ENCODE measurements at regions not wholly inside any gene's neighbourhood (a gene's known extent, or its start where the extent isn't known, plus 50 kb on each side); places are given as distances from the start of the nearest gene placed in this dataset.

DNA sequence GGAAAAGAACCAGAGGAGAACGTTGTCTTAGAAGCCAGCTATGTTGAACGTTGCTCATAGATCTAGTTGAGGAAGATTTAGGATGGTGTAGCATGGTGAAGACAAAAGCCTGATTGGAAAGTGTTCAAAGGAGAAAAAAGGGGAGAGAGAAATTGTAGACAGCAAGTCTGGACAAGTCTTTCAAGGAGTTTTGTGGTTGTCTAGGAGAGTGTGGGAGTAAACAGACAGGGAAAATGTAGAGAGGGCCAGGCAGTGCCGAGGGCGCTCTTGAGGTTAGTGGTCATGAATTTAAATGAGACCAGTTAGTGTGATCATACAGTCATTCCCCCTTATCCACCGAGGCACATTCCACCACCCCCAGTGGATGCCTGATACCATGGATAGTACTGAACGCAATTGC lies 167.5 kb upstream of the IL12A start:
- Histone ChIP-seq H3K9me3 (no peaks in the 10 kb centered on the region), H3K36me3 (no peaks in the 10 kb centered on the region), H3K27me3 (no peaks in the 10 kb centered on the region), H3K4me3 (no peak overlapping the region), H3K4me1 (peaks cover 0 to 53% (median 39%) of the 10 kb centered on the region in 9 donors), H3K27ac (no peak overlapping the region)
- no peak for TF ChIP-seq CTCF (IDR thresholded peaks at IDR 0.05)
- intact Hi-C loops (cut with DNase I): loop anchor here in 2 of 10 donors (5.0 kb wide), 2 partner anchors 171 to 186 kb away; no protein-coding TSS in a partner anchor
- ATAC-seq (no peak), DNase-seq (no peak)
- WGBS, 2 donors: 84 to 87% methylated on average over 6 of the region's 6 CpGs

DNA sequence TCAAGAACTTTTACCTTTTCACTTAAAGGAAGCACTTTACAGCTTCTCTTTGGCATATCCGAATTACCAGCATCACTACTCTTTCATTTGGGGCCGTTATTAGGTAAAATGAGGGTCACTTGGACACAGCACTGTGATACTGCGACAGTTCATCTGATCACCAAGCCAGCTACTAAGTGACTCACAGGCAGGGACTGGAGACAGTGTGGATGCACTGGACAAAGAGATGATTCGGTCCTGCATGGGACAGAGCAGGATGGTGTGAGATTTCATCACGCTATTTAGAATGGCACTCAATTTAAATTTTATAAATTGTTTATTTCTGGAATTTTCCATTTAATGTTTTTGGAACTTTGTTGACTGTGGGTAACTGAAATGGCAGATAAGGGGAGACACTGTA lies 166.9 kb upstream of the IL12A start:
- no peaks in the 10 kb centered on the region for H3K27me3 ChIP-seq
- no peaks in the 10 kb centered on the region for H3K36me3 ChIP-seq
- DNase-seq: no peak
- no peak overlapping the region for H3K4me3 ChIP-seq
- WGBS, 2 donors: 96% methylated on average over 5 of the region's 5 CpGs
- peaks cover 0 to 51% (median 39%) of the 10 kb centered on the region in 9 donors for H3K4me1 ChIP-seq
- H3K27ac ChIP-seq: no peak overlapping the region
- no peak for ATAC-seq
- intact Hi-C loops (cut with DNase I): loop anchor here in 2 of 10 donors (5.0 kb wide), 2 partner anchors 171 to 186 kb away; no protein-coding TSS in a partner anchor
- TF ChIP-seq CTCF (IDR thresholded peaks at IDR 0.05): no peak
- no peaks in the 10 kb centered on the region for H3K9me3 ChIP-seq

GRCh38 chr3:159823780-159824179 lies 164.9 kb upstream of the IL12A start:
- Histone ChIP-seq H3K27me3 (no peaks in the 10 kb centered on the region), H3K4me1 (peaks cover 0 to 40% (median 28%) of the 10 kb centered on the region in 9 donors), H3K9me3 (no peaks in the 10 kb centered on the region), H3K27ac (peak overlapping the region in 2 of 10 donors; percentile 1 to 18), H3K4me3 (no peak overlapping the region), H3K36me3 (no peaks in the 10 kb centered on the region)
- intact Hi-C loops (cut with DNase I): loop anchor here in 2 of 10 donors (5.0 kb wide), 2 partner anchors 169 to 184 kb away; no protein-coding TSS in a partner anchor
- DNase-seq (no peak), ATAC-seq (no peak)
- TF ChIP-seq CTCF (IDR thresholded peaks at IDR 0.05): no peak
- WGBS, 2 donors: 90 to 91% methylated on average over 3 of the region's 3 CpGs

- H3K27me3 ChIP-seq: no peaks in the 10 kb centered on the region
- H3K36me3 ChIP-seq: no peaks in the 10 kb centered on the region
- H3K4me1 ChIP-seq: peaks cover 0 to 40% (median 28%) of the 10 kb centered on the region in 9 donors
- DNase-seq: no peak
- TF ChIP-seq CTCF (IDR thresholded peaks at IDR 0.05): no peak
- no peaks in the 10 kb centered on the region for H3K9me3 ChIP-seq
- WGBS, 2 donors: 14 to 23% methylated on average over 2 of the region's 2 CpGs
- intact Hi-C loops (cut with DNase I): loop anchor here in 2 of 10 donors (5.0 kb wide), 2 partner anchors 168 to 183 kb away; no protein-coding TSS in a partner anchor
- peak overlapping the region in 3 of 10 donors; percentile 1 to 18 (median 8) for H3K27ac ChIP-seq
- no peak overlapping the region for H3K4me3 ChIP-seq
- peak; percentile 18 to 96 (median 81) for ATAC-seq
These were observed 164.3 kb upstream of the IL12A start for GRCh38 chr3:159824333-159824732.
